HG02938 (cell line): ENCODE measurements at regions not wholly inside any gene's neighbourhood (a gene's known extent, or its start where the extent isn't known, plus 50 kb on each side); places are given as distances from the start of the nearest gene placed in this dataset.

Experiments used
- ATAC-seq: cut with Tn5 transposase; IDR thresholded peaks from one replicate; pipeline ENCODE4 v1.9.1; 2021; ENCODE audit warnings: mild to moderate bottlenecking, moderate library complexity; ENCODE audit not compliant: unreplicated experiment

GRCh38 chr4:123564758-123565346 lies 168.3 kb downstream of the SPRY1 start:
- peak; percentile 100 for ATAC-seq

- ATAC-seq: no peak
These were observed 172.3 kb downstream of the SPRY1 start for GRCh38 chr4:123568936-123569335.

GRCh38 chr4:123569541-123569940 lies 172.9 kb downstream of the SPRY1 start:
- no peak for ATAC-seq

- ATAC-seq: no peak
These were observed 177.4 kb downstream of the SPRY1 start for GRCh38 chr4:123573866-123574508.

- no peak for ATAC-seq
These were observed 178.7 kb downstream of the SPRY1 start for GRCh38 chr4:123575291-123575690.

GRCh38 chr4:123577225-123577906 lies 180.8 kb downstream of the SPRY1 start:
- no peak for ATAC-seq

GRCh38 chr4:123578276-123579029 lies 181.9 kb downstream of the SPRY1 start:
- no peak for ATAC-seq

- ATAC-seq: no peak
These were observed 183.4 kb downstream of the SPRY1 start for GRCh38 chr4:123579961-123580360.

GRCh38 chr4:123580981-123581664 lies 184.5 kb downstream of the SPRY1 start:
- ATAC-seq: no peak

GRCh38 chr4:123581802-123582201 lies 185.2 kb downstream of the SPRY1 start:
- no peak for ATAC-seq

- no peak for ATAC-seq
These were observed 186.4 kb downstream of the SPRY1 start for GRCh38 chr4:123583043-123583442.

GRCh38 chr4:123585111-123585510 lies 188.5 kb downstream of the SPRY1 start:
- no peak for ATAC-seq

- no peak for ATAC-seq
These were observed 191.4 kb downstream of the SPRY1 start for GRCh38 chr4:123587983-123588494.

- peak; percentile 82 for ATAC-seq
These were observed 192.1 kb downstream of the SPRY1 start for GRCh38 chr4:123588631-123589241.

- no peak for ATAC-seq
These were observed 192.7 kb downstream of the SPRY1 start for GRCh38 chr4:123589301-123589700.

GRCh38 chr4:123591875-123592274 lies 195.3 kb downstream of the SPRY1 start:
- ATAC-seq: no peak

- no peak for ATAC-seq
These were observed 197.1 kb downstream of the SPRY1 start for GRCh38 chr4:123593655-123594054.

GRCh38 chr4:123596805-123597204 lies 200.2 kb downstream of the SPRY1 start:
- ATAC-seq: no peak

GRCh38 chr4:123597586-123597985 lies 201.0 kb downstream of the SPRY1 start:
- ATAC-seq: no peak

GRCh38 chr4:123598331-123598730 lies 201.7 kb downstream of the SPRY1 start:
- no peak for ATAC-seq
